OCI-LY1 (cell line): ENCODE measurements at regions not wholly inside any gene's neighbourhood (a gene's known extent, or its start where the extent isn't known, plus 50 kb on each side); places are given as distances from the start of the nearest gene placed in this dataset.

Source experiments
- H2AFZ ChIP-seq: fragments of 200-600 bp; sonication (generic), shearing (Covaris generic); 2 replicates; pipeline ENCODE4 v1.6.0; 2014; ENCODE audit warnings: antibody characterized with exemption, mild to moderate bottlenecking, low read length
- H3F3A ChIP-seq: fragments of 200-600 bp; sonication (generic), shearing (Covaris generic); 2 replicates; pipeline ENCODE4 v1.6.0; 2014; ENCODE audit warnings: mild to moderate bottlenecking, antibody characterized with exemption, low read length, moderate library complexity; ENCODE audit not compliant: insufficient read depth
- H3K27ac ChIP-seq: fragments of 200-600 bp; sonication (generic); 2 replicates; pipeline ENCODE4 v1.5.1; 2014; ENCODE audit warnings: low read length, mixed run types, mild to moderate bottlenecking, low read depth; ENCODE audit not compliant: poor library complexity, severe bottlenecking
- H3K27me3 ChIP-seq: fragments of 200-600 bp; sonication (generic); 2 replicates; pipeline ENCODE4 v1.6.0; 2014; ENCODE audit warnings: antibody characterized with exemption, mild to moderate bottlenecking, low read length, moderate library complexity; ENCODE audit not compliant: insufficient read depth
- H3K36me3 ChIP-seq: fragments of 200-600 bp; sonication (generic); 2 replicates; pipeline ENCODE4 v1.6.1; 2014; ENCODE audit warnings: mild to moderate bottlenecking, antibody characterized with exemption, low read length, moderate library complexity, mixed read lengths; ENCODE audit not compliant: insufficient read depth
- H3K4me1 ChIP-seq: fragments of 200-600 bp; sonication (generic); 2 replicates; pipeline ENCODE4 v1.5.1; 2014; ENCODE audit warnings: mild to moderate bottlenecking, low read length, moderate library complexity; ENCODE audit not compliant: insufficient read depth, severe bottlenecking
- H3K4me2 ChIP-seq: fragments of 200-600 bp; sonication (generic), shearing (Covaris generic); 2 replicates; pipeline ENCODE4 v1.6.1; 2014; ENCODE audit warnings: low read length
- H3K4me3 ChIP-seq: fragments of 200-600 bp; sonication (generic); 2 replicates; pipeline ENCODE4 v1.5.1; 2014; ENCODE audit warnings: low read length, low read depth, mild to moderate bottlenecking, mixed read lengths; ENCODE audit not compliant: poor library complexity, severe bottlenecking
- H3K79me2 ChIP-seq: fragments of 200-600 bp; shearing (Covaris generic); 2 replicates; pipeline ENCODE4 v1.6.1; 2016; ENCODE audit warnings: mixed run types, low read length, mixed read lengths; ENCODE audit not compliant: insufficient read depth
- H3K9ac ChIP-seq: fragments of 200-600 bp; sonication (generic), shearing (Covaris generic); 2 replicates; pipeline ENCODE4 v1.6.1; 2014; ENCODE audit warnings: mild to moderate bottlenecking, low read length, mixed read lengths
- H3K9me2 ChIP-seq: fragments of 200-600 bp; sonication (generic), shearing (Covaris generic); 2 replicates; pipeline ENCODE4 v1.6.1; 2014; ENCODE audit warnings: low read depth, mild to moderate bottlenecking, low read length, mixed read lengths
- H3K9me3 ChIP-seq: fragments of 200-600 bp; shearing (Covaris generic); 2 replicates; pipeline ENCODE4 v1.6.1; 2014; ENCODE audit warnings: low read length, mixed read lengths
- H4K20me1 ChIP-seq: fragments of 200-600 bp; sonication (generic), shearing (Covaris generic); 2 replicates; pipeline ENCODE4 v1.6.0; 2016; ENCODE audit warnings: mild to moderate bottlenecking, low read length; ENCODE audit not compliant: insufficient read depth
- EZH2 ChIP-seq: fragments of 200-600 bp; sonication (generic), shearing (Covaris generic); IDR thresholded peaks from 2 replicates; pipeline ENCODE4 v1.8.0; 2017; ENCODE audit warnings: borderline replicate concordance, mixed run types, mild to moderate bottlenecking, antibody characterized with exemption, low read length, moderate library complexity, mixed read lengths
- TF ChIP-seq, protein P1 (sequence below): fragments of 200-600 bp; sonication (generic), shearing (Covaris generic); IDR thresholded peaks from 2 replicates; pipeline ENCODE4 v1.5.1; 2017; ENCODE audit warnings: mild to moderate bottlenecking, antibody characterized with exemption, low read length, moderate library complexity, mixed read lengths

DNA sequence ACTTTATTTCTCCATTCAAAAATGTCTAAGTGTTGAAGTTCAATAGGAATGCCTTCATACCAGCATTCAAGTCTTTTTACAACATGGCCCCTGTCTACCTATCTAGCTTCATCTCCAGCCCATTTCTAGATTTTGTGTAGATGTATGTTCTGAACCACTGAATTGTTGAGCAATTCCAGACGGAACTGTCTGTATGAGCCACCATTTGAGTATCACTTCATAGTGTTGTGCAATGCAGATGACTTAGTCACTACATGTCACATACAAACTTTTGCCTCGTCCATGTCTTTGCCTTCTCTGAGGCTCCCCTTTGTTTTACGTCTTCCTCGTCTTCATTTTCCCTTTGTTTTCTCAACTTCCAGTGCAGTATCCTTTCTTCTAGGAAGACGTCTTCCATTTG, 118.1 kb downstream of the INHBA start:
- Histone ChIP-seq H3K4me2 (no peak overlapping the region), H3K9me3 (no peaks in the 10 kb centered on the region), H4K20me1 (no peaks in the 10 kb centered on the region), H3K9ac (no peak overlapping the region), H2AFZ (no peak overlapping the region), H3K4me3 (no peak overlapping the region), H3K36me3 (no peaks in the 10 kb centered on the region), H3K79me2 (no peaks in the 10 kb centered on the region), H3K9me2 (no peaks in the 10 kb centered on the region), H3F3A (no peaks in the 10 kb centered on the region), H3K27me3 (no peaks in the 10 kb centered on the region), H3K4me1 (no peaks in the 10 kb centered on the region), H3K27ac (no peak overlapping the region)
- TF ChIP-seq EZH2: no peak

GRCh38 chr7:41582116-41582515, 120.8 kb downstream of the INHBA start:
- Histone ChIP-seq H3K4me2 (no peak overlapping the region), H4K20me1 (no peaks in the 10 kb centered on the region), H3K4me3 (no peak overlapping the region), H3K4me1 (no peaks in the 10 kb centered on the region), H2AFZ (no peak overlapping the region), H3K36me3 (no peaks in the 10 kb centered on the region), H3K9me2 (no peaks in the 10 kb centered on the region), H3K27ac (no peak overlapping the region), H3K79me2 (no peaks in the 10 kb centered on the region), H3K9me3 (no peaks in the 10 kb centered on the region), H3F3A (no peaks in the 10 kb centered on the region), H3K9ac (no peak overlapping the region), H3K27me3 (no peaks in the 10 kb centered on the region)
- TF ChIP-seq, protein P1, sequence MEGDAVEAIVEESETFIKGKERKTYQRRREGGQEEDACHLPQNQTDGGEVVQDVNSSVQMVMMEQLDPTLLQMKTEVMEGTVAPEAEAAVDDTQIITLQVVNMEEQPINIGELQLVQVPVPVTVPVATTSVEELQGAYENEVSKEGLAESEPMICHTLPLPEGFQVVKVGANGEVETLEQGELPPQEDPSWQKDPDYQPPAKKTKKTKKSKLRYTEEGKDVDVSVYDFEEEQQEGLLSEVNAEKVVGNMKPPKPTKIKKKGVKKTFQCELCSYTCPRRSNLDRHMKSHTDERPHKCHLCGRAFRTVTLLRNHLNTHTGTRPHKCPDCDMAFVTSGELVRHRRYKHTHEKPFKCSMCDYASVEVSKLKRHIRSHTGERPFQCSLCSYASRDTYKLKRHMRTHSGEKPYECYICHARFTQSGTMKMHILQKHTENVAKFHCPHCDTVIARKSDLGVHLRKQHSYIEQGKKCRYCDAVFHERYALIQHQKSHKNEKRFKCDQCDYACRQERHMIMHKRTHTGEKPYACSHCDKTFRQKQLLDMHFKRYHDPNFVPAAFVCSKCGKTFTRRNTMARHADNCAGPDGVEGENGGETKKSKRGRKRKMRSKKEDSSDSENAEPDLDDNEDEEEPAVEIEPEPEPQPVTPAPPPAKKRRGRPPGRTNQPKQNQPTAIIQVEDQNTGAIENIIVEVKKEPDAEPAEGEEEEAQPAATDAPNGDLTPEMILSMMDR: no peak
- no peak for TF ChIP-seq EZH2

DNA sequence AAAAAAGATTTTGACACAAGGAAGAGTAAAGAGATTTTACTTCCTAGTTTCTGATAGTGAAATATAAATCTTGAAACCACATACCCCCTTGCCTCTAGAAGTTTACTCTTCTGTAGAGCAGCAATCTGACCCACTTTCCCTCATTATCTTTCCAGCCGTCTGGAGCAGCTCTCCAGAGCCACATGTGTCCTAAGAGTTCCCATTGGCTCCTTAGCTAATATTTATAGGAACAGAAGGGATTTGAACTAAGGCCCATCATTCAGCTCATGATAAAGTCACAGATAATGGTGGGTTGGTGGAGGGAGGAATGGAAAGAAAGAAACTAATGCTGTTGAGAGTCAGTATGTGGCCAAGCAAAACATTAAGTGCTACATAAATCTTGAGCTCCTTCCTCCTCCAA, 121.8 kb downstream of the INHBA start:
- Histone ChIP-seq H3K9me2 (no peaks in the 10 kb centered on the region), H3K4me3 (no peak overlapping the region), H2AFZ (no peak overlapping the region), H3K4me2 (no peak overlapping the region), H4K20me1 (no peaks in the 10 kb centered on the region), H3F3A (no peaks in the 10 kb centered on the region), H3K27ac (no peak overlapping the region), H3K27me3 (no peaks in the 10 kb centered on the region), H3K9me3 (no peaks in the 10 kb centered on the region), H3K4me1 (no peaks in the 10 kb centered on the region), H3K9ac (no peak overlapping the region), H3K36me3 (no peaks in the 10 kb centered on the region), H3K79me2 (no peaks in the 10 kb centered on the region)
- TF ChIP-seq, protein P1: no peak
- TF ChIP-seq EZH2: no peak
